ENCODE measurements at regions not wholly inside any gene's neighbourhood (a gene's known extent, or its start where the extent isn't known, plus 50 kb on each side); places are given as distances from the start of the nearest gene placed in this dataset.

DNA sequence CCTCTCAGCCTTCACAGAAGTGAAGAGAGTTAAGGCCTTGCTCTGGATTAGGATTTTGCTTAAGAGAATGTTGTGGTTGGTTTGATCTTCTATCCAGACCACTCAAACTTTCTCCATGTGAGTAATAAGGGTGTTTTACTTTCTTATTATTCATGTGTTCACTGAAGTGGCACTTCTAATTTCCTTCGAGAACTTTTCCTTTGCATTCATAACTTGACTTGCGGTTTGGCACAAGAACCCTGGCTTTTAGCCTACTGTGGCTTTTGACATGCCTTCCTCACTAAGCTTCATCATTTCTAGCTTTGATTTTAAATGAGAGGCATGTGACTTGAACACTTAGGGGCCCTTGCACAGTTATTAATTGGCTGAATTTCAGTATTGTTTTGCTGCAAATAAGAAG lies 166.1 kb upstream of the OPRM1 start:
- DNase-seq, result no peak

- no peak for DNase-seq
These were observed 176.1 kb upstream of the OPRM1 start for GRCh38 chr6:153862927-153863326.

DNA sequence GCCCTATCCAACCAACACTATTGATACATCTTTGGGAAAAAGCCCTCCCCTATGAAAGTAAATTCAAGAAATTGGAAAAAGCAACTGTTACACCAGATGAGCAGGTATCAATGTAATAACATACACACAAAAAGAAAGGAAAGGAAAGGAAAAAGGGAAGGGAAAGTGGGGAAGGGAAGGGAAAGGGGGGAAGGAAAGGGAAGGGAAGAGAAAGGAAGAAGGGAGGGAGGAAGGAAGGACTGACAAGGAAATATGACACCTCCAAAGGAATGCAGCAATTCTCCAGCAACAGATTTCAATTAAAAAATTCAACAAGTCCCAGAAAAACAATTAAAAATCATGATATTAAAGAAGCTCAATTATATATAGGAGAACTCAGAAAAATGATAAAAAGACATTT lies 176.9 kb upstream of the OPRM1 start:
- no peak for DNase-seq

- DNase-seq, result no peak
These were observed 180.5 kb upstream of the OPRM1 start for GRCh38 chr6:153858529-153858928.

DNA sequence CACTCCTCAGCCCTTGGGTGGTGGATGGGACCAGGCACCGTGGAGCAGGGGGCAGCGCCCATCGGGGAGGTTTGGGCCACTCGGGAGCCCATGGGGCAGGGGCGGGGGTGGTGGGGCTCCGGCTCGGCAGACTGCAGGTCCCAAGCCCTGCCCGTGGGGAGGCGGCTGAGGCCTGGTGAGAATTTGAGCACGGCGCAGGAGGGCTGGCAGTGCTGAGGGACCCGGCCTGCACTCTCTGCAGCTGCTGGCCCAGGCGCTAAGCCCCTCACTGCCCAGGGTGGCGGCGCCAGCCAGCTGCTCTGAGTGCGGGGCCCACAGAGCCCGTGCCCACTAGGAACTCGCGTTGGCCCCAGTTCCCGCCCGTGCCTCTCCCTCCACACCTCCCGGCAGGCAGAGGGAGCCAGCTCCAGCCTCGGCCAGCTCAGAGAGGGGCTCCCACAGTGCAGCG lies 182.1 kb upstream of the OPRM1 start:
- DNase-seq, result no peak

- DNase-seq, result no peak
These were observed 186.6 kb upstream of the OPRM1 start for GRCh38 chr6:153852481-153852880.

DNA sequence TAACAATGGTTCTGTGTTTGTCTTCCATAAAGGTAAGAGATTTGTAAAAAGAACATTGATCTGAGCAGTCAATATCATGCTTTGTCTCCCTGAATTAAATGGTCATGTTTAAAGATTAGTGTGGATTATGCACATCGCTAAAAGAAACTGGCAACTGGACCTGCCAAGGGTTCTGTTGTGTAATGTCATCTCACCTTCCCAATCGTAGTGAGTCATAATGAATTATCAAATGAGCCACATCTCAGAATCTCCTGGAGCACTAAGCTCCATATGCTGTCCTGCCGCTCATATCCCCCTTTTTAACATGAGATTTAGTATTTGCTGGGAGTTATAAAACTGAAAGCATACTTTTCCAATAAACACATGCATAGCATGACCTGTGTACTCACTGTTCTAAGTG lies 187.0 kb upstream of the OPRM1 start:
- no peak for DNase-seq

- no peak for DNase-seq
These were observed 189.8 kb upstream of the OPRM1 start for GRCh38 chr6:153849072-153849779.

- DNase-seq, result no peak
These were observed 195.6 kb upstream of the OPRM1 start for GRCh38 chr6:153843420-153843819.

- no peak for DNase-seq
These were observed 196.5 kb upstream of the OPRM1 start for GRCh38 chr6:153842491-153842890.

- DNase-seq, result no peak
These were observed 198.8 kb upstream of the OPRM1 start for GRCh38 chr6:153840039-153840850.

DNA sequence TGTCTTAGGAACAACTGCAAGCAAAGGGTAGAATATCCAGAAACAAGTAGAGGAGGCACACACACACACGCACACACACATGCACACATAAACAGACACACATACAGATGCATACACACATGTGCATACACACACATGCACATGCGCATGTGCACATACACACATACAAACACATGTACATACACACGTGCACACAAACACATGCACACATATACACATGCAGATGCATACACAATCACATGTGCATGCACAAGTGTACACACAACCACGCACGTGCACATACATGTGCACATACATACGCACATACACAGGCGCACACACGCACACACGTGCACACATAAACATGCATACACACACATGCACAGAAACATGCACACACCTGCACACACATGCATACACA lies 206.5 kb upstream of the OPRM1 start:
- DNase-seq, result no peak

- DNase-seq, result no peak
These were observed 207.5 kb upstream of the OPRM1 start for GRCh38 chr6:153831350-153832078.

DNA sequence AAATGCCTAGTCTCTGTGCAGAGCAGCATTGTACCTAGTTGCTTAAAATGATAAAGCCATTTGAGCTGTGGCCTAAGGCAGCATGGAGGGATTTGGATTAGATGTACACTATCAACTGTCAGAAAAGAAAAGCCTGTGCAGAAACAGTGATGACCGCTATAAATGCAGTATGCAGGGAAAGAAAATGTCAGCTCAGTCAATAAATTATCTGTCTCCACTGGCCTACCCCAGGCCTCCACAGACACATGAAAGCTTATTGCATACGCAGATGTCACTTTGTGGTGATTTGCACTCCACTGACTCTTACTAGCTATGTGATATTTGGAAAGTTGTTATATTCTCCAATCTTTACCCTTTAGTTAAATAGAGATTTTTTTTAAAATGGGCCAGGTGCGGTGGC lies 221.9 kb upstream of the OPRM1 start:
- no peak for DNase-seq

GRCh38 chr6:153816366-153816765 lies 222.7 kb upstream of the OPRM1 start:
- no peak for DNase-seq

DNA sequence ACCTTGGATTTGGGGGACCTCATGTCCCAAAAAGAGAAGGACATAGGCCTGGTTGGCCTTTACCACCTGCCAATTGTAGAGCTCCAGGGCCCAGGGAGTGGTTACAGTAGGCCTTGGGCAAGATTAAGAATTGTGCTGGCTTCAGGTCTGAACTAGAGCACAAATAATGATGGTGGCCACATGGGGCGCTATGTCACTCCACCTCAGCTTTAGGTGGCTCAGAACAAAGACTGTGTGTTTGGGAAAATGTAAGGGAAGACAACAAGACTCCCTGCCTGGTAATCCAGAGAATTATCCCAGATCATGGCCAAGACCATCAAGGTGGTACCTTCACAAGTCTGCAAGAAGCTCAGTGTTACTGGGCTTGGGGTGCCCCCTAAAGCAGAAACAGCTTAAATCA lies 224.9 kb upstream of the OPRM1 start:
- DNase-seq, result no peak

GRCh38 chr6:153804755-153805330 lies 234.2 kb upstream of the OPRM1 start:
- no peak for DNase-seq

- DNase-seq, result no peak
These were observed 237.1 kb upstream of the OPRM1 start for GRCh38 chr6:153801917-153802316.

DNA sequence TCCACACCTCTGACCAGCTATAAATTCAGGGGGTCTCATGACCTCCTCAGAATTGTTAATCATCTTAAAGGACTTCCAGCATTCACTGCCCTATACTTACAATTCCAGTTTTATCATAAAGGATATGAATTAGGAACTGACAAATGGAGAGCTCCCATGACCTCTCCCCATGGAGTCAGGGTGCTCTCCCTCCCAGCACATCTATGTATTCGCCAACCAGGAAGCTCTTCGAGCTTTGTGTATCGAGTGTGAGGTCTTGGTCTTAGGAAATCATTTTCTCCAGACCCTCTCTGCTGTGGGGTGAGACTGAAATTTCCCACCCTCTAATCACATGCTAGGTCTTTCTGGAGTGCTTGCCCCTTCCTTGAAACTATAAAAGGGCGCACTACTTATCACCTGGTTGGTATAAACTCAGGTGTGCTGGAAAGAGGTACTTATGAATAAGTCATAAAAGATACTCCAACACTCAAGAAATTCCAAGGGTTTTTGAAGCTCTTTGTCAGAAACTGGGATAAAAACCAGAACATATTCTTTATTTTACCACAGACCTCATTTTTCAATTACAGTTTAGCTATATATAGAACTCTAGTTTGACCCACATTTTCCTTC lies 238.4 kb upstream of the OPRM1 start:
- no peak for DNase-seq

GRCh38 chr6:153790876-153791473 lies 248.1 kb upstream of the OPRM1 start:
- DNase-seq, result no peak

DNA sequence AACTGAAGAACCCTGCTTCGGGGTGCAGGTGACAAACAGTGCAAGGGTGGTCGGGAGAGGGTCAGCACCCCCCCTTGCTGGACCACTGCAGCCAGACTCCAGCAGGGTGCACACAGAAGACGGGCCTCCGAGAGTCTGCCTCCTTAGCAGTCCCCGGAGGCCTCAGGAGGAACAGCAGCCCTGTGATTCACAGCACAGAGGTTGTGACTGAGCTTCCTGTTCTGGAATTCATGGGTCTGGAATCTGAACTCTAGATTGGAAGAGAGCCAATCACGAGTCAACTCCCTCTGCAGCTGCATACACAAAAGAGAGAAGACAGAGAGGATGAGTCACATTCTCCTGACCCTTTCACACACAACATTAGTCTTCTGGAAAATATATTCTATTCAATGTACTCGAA lies 249.0 kb upstream of the OPRM1 start:
- no peak for DNase-seq

DNA sequence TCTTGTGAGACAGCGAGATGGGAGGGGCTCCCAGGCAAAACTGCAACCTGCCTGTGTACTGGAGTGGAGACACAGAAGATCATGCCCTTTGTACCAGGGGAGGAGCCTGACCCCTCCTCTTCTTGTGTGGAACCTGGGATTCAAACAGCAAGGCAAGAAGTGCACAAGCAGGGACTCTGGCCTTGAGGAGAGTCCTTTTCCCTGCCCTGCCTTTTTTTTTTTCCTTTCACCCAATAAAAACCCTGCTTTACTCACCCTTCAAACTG lies 251.8 kb upstream of the OPRM1 start:
- DNase-seq, result no peak

DNA sequence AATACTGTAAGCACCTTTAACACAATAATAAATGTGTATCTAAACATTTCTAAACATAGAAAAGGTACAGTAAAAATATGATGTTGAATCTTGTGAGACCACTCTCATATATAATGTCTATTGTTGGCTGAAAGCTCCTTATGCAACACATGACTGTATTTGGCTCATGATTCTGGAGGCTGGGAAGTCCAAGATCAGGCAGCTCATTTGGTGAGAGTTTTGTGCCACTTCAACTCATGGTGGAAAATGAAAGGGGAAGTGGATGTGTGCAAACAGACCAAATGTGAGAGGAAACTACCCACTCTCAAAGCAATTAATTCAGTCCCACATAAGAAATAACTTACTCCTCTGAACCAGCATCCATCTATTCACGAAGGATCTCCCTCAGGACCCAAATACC lies 257.7 kb upstream of the OPRM1 start:
- DNase-seq, result no peak

Measured in activated CD4-positive, alpha-beta T cell treated with anti-CD3 and anti-CD28 coated beads for 48 hours (primary cell).